ENCODE measurements at regions not wholly inside any gene's neighbourhood (a gene's known extent, or its start where the extent isn't known, plus 50 kb on each side); places are given as distances from the start of the nearest gene placed in this dataset.
"Not testable (repeated sequence)": the region's sequence is repeated elsewhere in the genome, so short reads cannot be mapped to it uniquely, and the experiment has no call there.

DNA sequence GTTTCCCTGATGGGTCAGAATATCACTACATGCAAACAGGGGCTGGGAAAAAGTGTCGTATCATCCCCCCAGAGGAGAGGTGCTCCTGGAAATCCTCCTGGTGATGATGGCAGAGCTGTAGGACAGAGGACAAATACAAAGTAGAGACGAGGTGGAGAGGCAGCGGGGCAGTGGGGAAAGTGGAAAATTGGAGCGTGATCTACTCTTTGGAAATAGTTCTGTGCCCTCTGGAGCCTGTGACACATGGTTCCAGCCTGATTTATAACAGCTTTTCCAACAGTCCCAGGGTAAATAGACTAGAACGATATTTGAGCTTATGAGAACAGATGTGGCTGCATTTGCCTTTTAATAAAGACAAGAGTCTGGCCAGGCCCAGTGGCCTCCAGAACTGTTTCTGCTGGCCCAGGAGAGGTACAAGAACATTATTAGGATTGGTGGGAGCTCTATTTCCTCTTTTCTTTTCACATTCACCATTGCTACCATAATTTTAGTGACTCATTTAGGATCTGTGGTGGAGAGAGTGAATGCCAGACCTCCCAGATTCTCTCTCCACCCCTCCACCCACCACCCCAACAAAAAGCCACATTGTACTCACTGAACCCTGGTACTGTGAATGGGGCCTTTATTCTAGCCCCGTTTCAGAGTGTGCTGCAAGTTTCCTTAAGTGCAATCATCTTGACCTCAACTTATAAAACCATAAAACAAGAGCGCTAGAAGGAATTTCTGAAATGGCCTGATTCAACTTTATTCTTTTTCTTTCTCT is 78.3 kb downstream of the BTBD3 start:
- DNase-seq (ENCODE audit: low read depth in 1 of 2, low spot score in 1 of 2): no peak
- TF ChIP-seq JUND (IDR thresholded peaks at IDR 0.05; ENCODE audit: low read depth): no peak
- in situ Hi-C loops (cut with HindIII; ENCODE audit: low pct_unique_long_range_greater_than_20kb, low sequenced_read_pairs): no loop called here

DNA sequence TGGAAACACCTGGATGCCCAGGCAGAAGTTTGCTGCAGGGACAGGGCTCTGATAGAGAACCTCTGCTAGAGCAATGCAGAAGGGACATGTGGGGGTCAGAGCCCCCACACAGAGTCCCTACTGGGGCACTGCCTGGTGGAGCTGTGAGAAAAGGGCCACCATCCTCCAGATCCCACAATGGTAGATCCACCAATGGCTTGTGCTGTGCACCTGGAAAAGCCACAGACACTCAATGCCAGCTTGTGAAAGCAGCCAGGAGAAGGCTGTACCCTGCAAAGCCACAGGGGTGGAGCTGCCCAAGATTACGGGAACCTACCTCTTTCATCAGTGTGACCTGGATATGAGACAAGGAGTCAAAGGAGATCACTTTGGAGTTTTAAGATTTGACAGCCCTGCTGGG is 87.1 kb downstream of the BTBD3 start:
- in situ Hi-C loops (cut with HindIII; ENCODE audit: low pct_unique_long_range_greater_than_20kb, low sequenced_read_pairs); DNase-seq (ENCODE audit: low read depth in 1 of 2, low spot score in 1 of 2): not testable (repeated sequence)

DNA sequence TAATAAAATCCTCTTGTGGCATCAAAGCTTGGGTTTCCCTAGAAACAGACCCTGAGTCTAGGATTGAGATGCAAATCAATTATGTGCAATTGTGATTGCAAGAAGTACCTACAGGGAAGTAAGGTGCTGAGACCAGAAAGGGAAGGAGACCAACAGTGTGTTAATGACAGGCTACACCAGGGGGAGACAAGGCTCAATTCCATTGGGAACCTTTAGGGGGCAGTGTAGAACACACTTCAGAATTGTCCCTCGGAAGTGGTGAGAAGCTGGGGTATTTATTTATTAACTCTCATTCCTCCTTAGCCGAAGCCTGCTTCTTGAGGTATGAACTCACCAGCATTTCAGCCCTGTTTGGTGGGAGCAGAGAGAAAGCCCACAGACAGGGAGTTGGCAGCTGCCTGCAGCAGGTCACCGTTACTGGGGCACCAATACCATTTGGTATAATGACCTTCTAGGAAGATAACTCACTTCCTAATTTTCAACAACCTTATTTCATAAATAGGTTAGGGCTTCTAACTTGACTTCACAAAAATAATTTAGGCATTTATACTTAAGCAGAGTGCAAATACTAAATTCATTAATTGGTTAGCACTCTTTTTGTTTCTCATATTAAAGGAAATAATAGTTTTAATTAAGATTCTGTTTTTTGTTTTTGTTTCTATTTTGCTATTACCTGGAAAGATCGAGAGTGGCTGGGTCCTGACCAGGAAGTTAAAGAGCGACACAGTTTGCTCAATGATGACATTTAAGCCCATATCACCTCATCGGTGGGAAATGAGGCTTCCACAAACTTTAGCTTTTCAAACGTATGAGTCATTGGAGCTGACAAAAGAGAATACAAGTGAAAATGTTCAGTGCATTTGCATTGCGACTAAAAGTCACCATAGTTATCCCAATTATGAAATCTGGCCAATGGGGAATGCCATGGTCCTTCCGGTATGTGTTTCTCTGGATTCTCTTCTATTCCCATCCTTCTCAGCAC is 94.8 kb downstream of the BTBD3 start:
- no peak for TF ChIP-seq JUND (IDR thresholded peaks at IDR 0.05; ENCODE audit: low read depth)
- peak; percentile 11 to 65 for DNase-seq (ENCODE audit: low read depth in 1 of 2, low spot score in 1 of 2)
- in situ Hi-C loops (cut with HindIII; ENCODE audit: low pct_unique_long_range_greater_than_20kb, low sequenced_read_pairs): no loop called here

DNA sequence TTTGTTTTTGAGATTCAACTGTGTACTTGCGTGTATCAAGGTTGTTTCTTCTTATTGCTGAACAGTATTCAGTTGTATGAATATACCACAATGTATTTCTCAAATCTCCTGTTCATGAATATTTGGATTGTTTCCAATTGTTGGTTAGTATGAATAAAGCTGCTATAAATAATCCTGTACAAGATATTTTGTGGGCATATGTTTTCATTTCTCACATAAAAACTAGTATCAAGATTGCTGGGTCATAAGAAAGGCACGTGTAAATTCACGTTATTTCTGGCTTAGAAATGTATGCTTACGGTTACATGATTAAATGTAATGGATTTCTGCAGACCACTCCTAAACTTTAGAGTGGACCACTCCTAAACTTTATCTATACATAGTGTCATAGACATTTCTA is 96.6 kb downstream of the BTBD3 start:
- no peak for DNase-seq (ENCODE audit: low read depth in 1 of 2, low spot score in 1 of 2)
- TF ChIP-seq JUND (IDR thresholded peaks at IDR 0.05; ENCODE audit: low read depth): no peak
- in situ Hi-C loops (cut with HindIII; ENCODE audit: low pct_unique_long_range_greater_than_20kb, low sequenced_read_pairs): no loop called here

DNA sequence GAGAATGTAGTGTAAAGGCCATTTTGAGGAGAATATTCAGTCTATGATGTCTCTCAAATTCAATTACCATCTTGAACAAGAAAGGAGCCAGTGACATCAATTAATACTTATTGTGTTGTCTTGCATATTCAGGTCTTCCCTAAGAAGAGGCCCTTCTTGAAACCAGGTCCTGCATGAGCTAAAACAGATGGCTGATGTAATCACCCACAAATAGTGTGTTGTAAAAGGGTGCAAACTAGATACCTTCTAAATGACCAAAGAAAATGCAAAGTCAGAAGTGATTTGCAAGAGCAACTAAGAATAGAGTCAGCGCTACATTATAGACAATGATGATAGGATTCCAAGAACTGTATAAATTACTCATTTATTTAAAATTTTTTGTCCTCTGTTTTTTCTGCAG is 97.0 kb downstream of the BTBD3 start:
- no peak for TF ChIP-seq JUND (IDR thresholded peaks at IDR 0.05; ENCODE audit: low read depth)
- in situ Hi-C loops (cut with HindIII; ENCODE audit: low pct_unique_long_range_greater_than_20kb, low sequenced_read_pairs): no loop called here
- DNase-seq (ENCODE audit: low read depth in 1 of 2, low spot score in 1 of 2): no peak

DNA sequence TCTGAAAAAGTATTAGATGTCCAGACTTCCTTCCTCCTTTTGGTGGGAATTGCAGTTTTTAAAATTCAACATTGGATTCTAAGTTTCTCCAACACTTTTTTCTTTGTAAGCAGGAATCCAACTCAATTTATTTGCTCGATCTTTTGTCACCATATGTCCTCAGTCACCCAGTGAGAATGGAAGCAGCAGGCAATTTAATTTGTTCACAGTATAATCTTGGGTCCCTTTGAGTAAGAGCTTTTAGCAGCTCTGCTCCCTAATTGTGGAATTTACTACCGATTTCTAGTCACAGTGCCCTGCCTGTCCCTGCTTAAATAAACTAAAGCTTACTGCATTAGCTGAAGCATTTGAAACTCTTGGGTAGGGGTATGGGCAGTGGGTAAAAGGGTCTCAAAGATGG is 98.6 kb downstream of the BTBD3 start:
- no peak for TF ChIP-seq JUND (IDR thresholded peaks at IDR 0.05; ENCODE audit: low read depth)
- DNase-seq (ENCODE audit: low read depth in 1 of 2, low spot score in 1 of 2): no peak

DNA sequence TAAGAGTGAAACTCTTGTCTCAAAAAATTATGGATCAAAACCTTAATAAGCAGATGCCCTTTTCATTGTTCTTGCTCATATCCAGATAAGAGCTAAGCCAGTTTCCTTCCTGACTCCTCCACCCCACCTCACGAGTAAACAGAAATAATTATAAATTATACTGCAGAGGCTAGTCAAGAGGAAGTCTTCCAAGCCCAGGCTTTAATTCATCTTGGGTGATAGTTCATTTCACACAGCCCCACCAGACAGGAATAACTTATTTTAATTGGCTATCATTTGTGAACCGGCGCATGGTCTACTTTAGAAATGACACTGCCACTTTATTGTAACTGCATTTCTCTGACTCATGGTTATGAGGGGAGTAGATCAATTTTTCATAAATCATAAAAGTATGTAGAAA is 102.0 kb downstream of the BTBD3 start:
- DNase-seq (ENCODE audit: low read depth in 1 of 2, low spot score in 1 of 2): no peak
- in situ Hi-C loops (cut with HindIII; ENCODE audit: low pct_unique_long_range_greater_than_20kb, low sequenced_read_pairs): no loop called here
- no peak for TF ChIP-seq JUND (IDR thresholded peaks at IDR 0.05; ENCODE audit: low read depth)

More for the DNA sequence above, 98.6 kb downstream of the BTBD3 start:
- in situ Hi-C loops (cut with HindIII; ENCODE audit: low pct_unique_long_range_greater_than_20kb, low sequenced_read_pairs): no loop called here

DNA sequence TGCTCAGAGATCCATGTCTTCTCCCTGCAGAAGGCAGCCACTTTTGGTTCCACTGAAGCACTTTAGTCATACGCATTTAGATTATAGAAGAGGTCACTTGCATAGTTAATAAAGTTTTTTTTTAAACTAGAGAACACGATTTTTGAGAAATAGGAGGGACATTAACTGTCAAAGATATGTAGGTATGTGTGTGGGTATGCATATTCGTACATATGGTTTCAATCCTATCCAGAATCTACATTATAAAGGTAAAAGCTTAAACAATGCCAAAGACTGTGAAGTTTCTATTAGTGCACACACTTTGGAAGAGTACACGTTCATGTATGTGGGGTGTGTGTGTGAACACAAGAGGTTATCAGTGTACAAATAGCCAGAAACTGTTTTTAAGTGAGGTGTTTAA is 103.2 kb downstream of the BTBD3 start:
- no peak for TF ChIP-seq JUND (IDR thresholded peaks at IDR 0.05; ENCODE audit: low read depth)
- in situ Hi-C loops (cut with HindIII; ENCODE audit: low pct_unique_long_range_greater_than_20kb, low sequenced_read_pairs): no loop called here
- no peak for DNase-seq (ENCODE audit: low read depth in 1 of 2, low spot score in 1 of 2)

DNA sequence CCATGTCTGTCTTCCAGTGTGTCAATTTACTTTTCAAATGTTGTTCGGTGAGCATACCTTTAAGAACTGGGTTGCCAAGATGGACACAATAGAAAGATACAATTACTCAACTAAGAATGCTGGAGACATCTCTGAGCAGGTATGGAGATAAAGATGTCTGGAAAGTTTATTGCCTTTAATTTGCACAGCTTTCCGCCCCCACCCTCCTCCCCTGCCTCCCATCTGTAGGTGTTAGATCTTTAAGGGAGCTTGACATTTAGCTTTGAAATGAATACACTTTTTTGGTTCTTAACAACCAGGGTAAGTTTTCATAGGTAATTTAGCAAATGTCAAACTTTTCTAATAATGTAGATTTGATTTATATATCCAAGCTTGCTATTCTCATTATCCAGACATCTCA is 104.4 kb downstream of the BTBD3 start:
- no peak for DNase-seq (ENCODE audit: low read depth in 1 of 2, low spot score in 1 of 2)
- in situ Hi-C loops (cut with HindIII; ENCODE audit: low pct_unique_long_range_greater_than_20kb, low sequenced_read_pairs): no loop called here
- no peak for TF ChIP-seq JUND (IDR thresholded peaks at IDR 0.05; ENCODE audit: low read depth)

DNA sequence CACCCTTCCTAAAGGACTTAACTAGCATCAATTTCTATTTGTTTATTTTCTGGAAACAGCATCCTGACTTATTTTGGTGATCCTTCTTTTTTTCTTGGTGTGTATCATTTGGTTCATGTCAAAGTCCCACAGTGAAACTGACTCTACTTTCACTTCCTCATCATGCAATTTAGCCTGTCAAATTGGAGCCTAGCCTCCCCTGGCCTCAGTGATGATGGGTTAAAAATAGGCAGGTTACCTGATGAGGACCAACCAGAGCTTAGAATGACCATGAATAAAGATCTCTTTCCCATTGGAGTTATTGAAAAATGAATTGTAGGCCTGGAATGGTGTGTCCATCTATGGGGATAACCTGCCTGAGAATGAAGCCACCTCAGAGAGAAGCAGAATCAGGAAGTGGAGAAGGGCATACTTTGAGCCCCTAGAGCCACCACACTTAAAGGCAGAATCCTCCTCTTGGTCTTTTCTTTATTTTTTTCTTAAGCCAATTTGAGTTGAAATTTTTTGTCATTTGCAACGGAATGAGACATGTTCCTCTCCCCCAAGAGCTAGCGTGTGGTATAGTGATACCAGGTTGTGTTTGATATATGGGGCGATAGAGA is 105.6 kb downstream of the BTBD3 start:
- in situ Hi-C loops (cut with HindIII; ENCODE audit: low pct_unique_long_range_greater_than_20kb, low sequenced_read_pairs): no loop called here
- DNase-seq (ENCODE audit: low read depth in 1 of 2, low spot score in 1 of 2): no peak
- TF ChIP-seq JUND (IDR thresholded peaks at IDR 0.05; ENCODE audit: low read depth): no peak

DNA sequence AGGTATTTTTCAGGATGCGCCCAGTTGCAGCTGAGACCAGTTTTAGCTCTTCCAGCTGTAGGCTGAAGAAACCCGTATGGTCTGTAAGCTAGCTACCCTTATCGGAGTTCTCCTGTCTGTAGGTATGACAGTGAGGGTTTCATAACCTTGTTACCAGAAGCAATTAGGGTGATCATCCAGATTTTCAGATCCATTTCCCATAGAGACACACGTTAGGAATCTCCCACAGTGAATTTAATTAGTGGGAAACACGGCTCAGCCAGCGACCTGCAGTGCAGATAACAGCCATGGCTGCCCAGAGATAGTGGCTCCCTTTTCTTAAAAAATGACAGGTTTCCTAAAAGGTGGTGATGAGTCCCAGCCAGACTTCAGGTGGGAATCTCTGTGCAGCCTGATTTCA is 111.1 kb downstream of the BTBD3 start:
- TF ChIP-seq JUND (IDR thresholded peaks at IDR 0.05; ENCODE audit: low read depth): no peak
- in situ Hi-C loops (cut with HindIII; ENCODE audit: low pct_unique_long_range_greater_than_20kb, low sequenced_read_pairs): no loop called here
- DNase-seq (ENCODE audit: low read depth in 1 of 2, low spot score in 1 of 2): no peak

DNA sequence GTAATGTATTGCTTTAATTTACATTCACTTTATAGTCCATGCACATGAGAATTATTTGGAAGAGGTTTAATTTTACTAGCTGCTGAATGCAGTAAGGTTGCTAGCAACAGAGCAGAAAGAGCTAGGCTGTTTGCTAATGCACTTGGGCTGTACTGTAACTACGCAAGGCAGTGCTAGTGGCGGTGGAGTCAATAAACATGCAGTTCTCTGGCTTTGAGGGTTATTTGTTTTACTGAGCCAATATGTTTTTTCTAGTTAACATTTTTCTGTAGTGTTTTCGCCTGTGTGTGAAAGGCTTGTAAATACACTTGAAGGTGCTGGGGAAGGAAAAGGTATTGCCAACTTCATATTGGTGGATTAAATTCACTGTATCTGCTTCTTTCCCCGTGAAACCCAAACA is 112.8 kb downstream of the BTBD3 start:
- no peak for TF ChIP-seq JUND (IDR thresholded peaks at IDR 0.05; ENCODE audit: low read depth)
- no peak for DNase-seq (ENCODE audit: low read depth in 1 of 2, low spot score in 1 of 2)
- in situ Hi-C loops (cut with HindIII; ENCODE audit: low pct_unique_long_range_greater_than_20kb, low sequenced_read_pairs): no loop called here

DNA sequence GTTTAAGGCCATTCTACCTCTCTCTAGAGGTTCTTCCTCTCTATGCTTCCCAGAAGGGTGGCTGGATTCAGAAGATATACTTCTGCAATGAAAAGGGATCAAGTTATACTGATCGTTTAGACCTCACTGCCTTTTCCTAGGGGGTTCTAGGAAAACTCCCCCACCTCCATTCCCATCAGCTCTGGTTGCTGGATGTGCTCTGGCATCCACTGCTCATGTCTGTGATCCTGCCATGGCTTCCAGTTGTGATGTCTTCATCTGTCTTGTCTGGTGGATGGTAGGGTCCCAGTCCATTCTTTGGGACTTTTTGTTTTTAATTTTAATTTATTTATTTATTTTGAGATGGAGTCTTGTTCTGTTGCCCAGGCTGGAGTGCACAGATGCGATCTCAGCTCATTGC is 118.4 kb downstream of the BTBD3 start:
- DNase-seq (ENCODE audit: low read depth in 1 of 2, low spot score in 1 of 2): no peak
- in situ Hi-C loops (cut with HindIII; ENCODE audit: low pct_unique_long_range_greater_than_20kb, low sequenced_read_pairs): no loop called here
- TF ChIP-seq JUND (IDR thresholded peaks at IDR 0.05; ENCODE audit: low read depth): no peak
